ENCODE measurements at regions not wholly inside any gene's neighbourhood (a gene's known extent, or its start where the extent isn't known, plus 50 kb on each side); places are given as distances from the start of the nearest gene placed in this dataset.

- H3K27me3 ChIP-seq (ENCODE audit: control insufficient read depth in 1 of 2, insufficient read depth in 2 of 2, low read length in 2 of 2): no peaks in the 10 kb centered on the region
- H3K4me3 ChIP-seq (ENCODE audit: low read depth in 1 of 2, low read length in 2 of 2): no peak overlapping the region
- H3K4me1 ChIP-seq (ENCODE audit: insufficient read depth, low read length): no peaks in the 10 kb centered on the region
- no peak overlapping the region for H3K9ac ChIP-seq (ENCODE audit: low read length)
- H3K9me3 ChIP-seq (ENCODE audit: low read length): no peaks in the 10 kb centered on the region
- H3K27ac ChIP-seq (ENCODE audit: low read depth, low read length): no peak overlapping the region
- H3K36me3 ChIP-seq (ENCODE audit: insufficient read depth, low read length): no peaks in the 10 kb centered on the region
Measured at GRCh38 chr1:193701759-193702158, 515.3 kb upstream of the B3GALT2 start.

- H3K27me3 ChIP-seq (ENCODE audit: control insufficient read depth in 1 of 2, insufficient read depth in 2 of 2, low read length in 2 of 2): no peaks in the 10 kb centered on the region
- H3K9ac ChIP-seq (ENCODE audit: low read length): no peak overlapping the region
- H3K4me3 ChIP-seq (ENCODE audit: low read depth in 1 of 2, low read length in 2 of 2): no peak overlapping the region
- H3K4me1 ChIP-seq (ENCODE audit: insufficient read depth, low read length): no peaks in the 10 kb centered on the region
- H3K27ac ChIP-seq (ENCODE audit: low read depth, low read length): no peak overlapping the region
- no peaks in the 10 kb centered on the region for H3K36me3 ChIP-seq (ENCODE audit: insufficient read depth, low read length)
- H3K9me3 ChIP-seq (ENCODE audit: low read length): no peaks in the 10 kb centered on the region
Measured at GRCh38 chr1:193700710-193701355, 514.4 kb upstream of the B3GALT2 start.

GRCh38 chr1:193699261-193699660, 512.8 kb upstream of the B3GALT2 start:
- Histone ChIP-seq H3K27ac (ENCODE audit: low read depth, low read length) (no peak overlapping the region), H3K9me3 (ENCODE audit: low read length) (no peaks in the 10 kb centered on the region), H3K9ac (ENCODE audit: low read length) (no peak overlapping the region), H3K27me3 (ENCODE audit: control insufficient read depth in 1 of 2, insufficient read depth in 2 of 2, low read length in 2 of 2) (no peaks in the 10 kb centered on the region), H3K4me1 (ENCODE audit: insufficient read depth, low read length) (no peaks in the 10 kb centered on the region), H3K4me3 (ENCODE audit: low read depth in 1 of 2, low read length in 2 of 2) (no peak overlapping the region), H3K36me3 (ENCODE audit: insufficient read depth, low read length) (no peaks in the 10 kb centered on the region)

- H3K27ac ChIP-seq (ENCODE audit: low read depth, low read length): no peak overlapping the region
- no peaks in the 10 kb centered on the region for H3K36me3 ChIP-seq (ENCODE audit: insufficient read depth, low read length)
Measured at GRCh38 chr1:193697776-193698175, 511.4 kb upstream of the B3GALT2 start.

GRCh38 chr1:193697115-193697762, 510.8 kb upstream of the B3GALT2 start:
- Histone ChIP-seq H3K27ac (ENCODE audit: low read depth, low read length) (no peak overlapping the region), H3K4me3 (ENCODE audit: low read depth in 1 of 2, low read length in 2 of 2) (no peak overlapping the region), H3K36me3 (ENCODE audit: insufficient read depth, low read length) (no peaks in the 10 kb centered on the region), H3K27me3 (ENCODE audit: control insufficient read depth in 1 of 2, insufficient read depth in 2 of 2, low read length in 2 of 2) (no peaks in the 10 kb centered on the region), H3K4me1 (ENCODE audit: insufficient read depth, low read length) (no peaks in the 10 kb centered on the region), H3K9me3 (ENCODE audit: low read length) (no peaks in the 10 kb centered on the region), H3K9ac (ENCODE audit: low read length) (no peak overlapping the region)

More at GRCh38 chr1:193697776-193698175, 511.4 kb upstream of the B3GALT2 start:
- Histone ChIP-seq H3K4me3 (ENCODE audit: low read depth in 1 of 2, low read length in 2 of 2) (no peak overlapping the region), H3K27me3 (ENCODE audit: control insufficient read depth in 1 of 2, insufficient read depth in 2 of 2, low read length in 2 of 2) (no peaks in the 10 kb centered on the region), H3K9me3 (ENCODE audit: low read length) (no peaks in the 10 kb centered on the region), H3K9ac (ENCODE audit: low read length) (no peak overlapping the region), H3K4me1 (ENCODE audit: insufficient read depth, low read length) (no peaks in the 10 kb centered on the region)

- Histone ChIP-seq H3K9ac (ENCODE audit: low read length) (no peak overlapping the region), H3K36me3 (ENCODE audit: insufficient read depth, low read length) (no peaks in the 10 kb centered on the region), H3K9me3 (ENCODE audit: low read length) (no peaks in the 10 kb centered on the region), H3K4me1 (ENCODE audit: insufficient read depth, low read length) (no peaks in the 10 kb centered on the region), H3K27me3 (ENCODE audit: control insufficient read depth in 1 of 2, insufficient read depth in 2 of 2, low read length in 2 of 2) (no peaks in the 10 kb centered on the region), H3K4me3 (ENCODE audit: low read depth in 1 of 2, low read length in 2 of 2) (no peak overlapping the region), H3K27ac (ENCODE audit: low read depth, low read length) (no peak overlapping the region)
Measured at GRCh38 chr1:193694741-193695140, 508.3 kb upstream of the B3GALT2 start.

- Histone ChIP-seq H3K4me1 (ENCODE audit: insufficient read depth, low read length) (no peaks in the 10 kb centered on the region), H3K27ac (ENCODE audit: low read depth, low read length) (no peak overlapping the region), H3K36me3 (ENCODE audit: insufficient read depth, low read length) (no peaks in the 10 kb centered on the region)
Measured at GRCh38 chr1:193685986-193686385, 499.6 kb upstream of the B3GALT2 start.

GRCh38 chr1:193681422-193681821, 495.0 kb upstream of the B3GALT2 start:
- H3K4me1 ChIP-seq (ENCODE audit: insufficient read depth, low read length): no peaks in the 10 kb centered on the region
- H3K4me3 ChIP-seq (ENCODE audit: low read depth in 1 of 2, low read length in 2 of 2): no peak overlapping the region
- no peaks in the 10 kb centered on the region for H3K9me3 ChIP-seq (ENCODE audit: low read length)
- H3K36me3 ChIP-seq (ENCODE audit: insufficient read depth, low read length): no peaks in the 10 kb centered on the region
- H3K27ac ChIP-seq (ENCODE audit: low read depth, low read length): no peak overlapping the region
- no peak overlapping the region for H3K9ac ChIP-seq (ENCODE audit: low read length)
- no peaks in the 10 kb centered on the region for H3K27me3 ChIP-seq (ENCODE audit: control insufficient read depth in 1 of 2, insufficient read depth in 2 of 2, low read length in 2 of 2)

More at GRCh38 chr1:193685986-193686385, 499.6 kb upstream of the B3GALT2 start:
- H3K4me3 ChIP-seq (ENCODE audit: low read depth in 1 of 2, low read length in 2 of 2): no peak overlapping the region
- no peaks in the 10 kb centered on the region for H3K9me3 ChIP-seq (ENCODE audit: low read length)
- H3K27me3 ChIP-seq (ENCODE audit: control insufficient read depth in 1 of 2, insufficient read depth in 2 of 2, low read length in 2 of 2): no peaks in the 10 kb centered on the region
- no peak overlapping the region for H3K9ac ChIP-seq (ENCODE audit: low read length)

- no peak overlapping the region for H3K27ac ChIP-seq (ENCODE audit: low read depth, low read length)
- no peak overlapping the region for H3K9ac ChIP-seq (ENCODE audit: low read length)
- H3K27me3 ChIP-seq (ENCODE audit: control insufficient read depth in 1 of 2, insufficient read depth in 2 of 2, low read length in 2 of 2): no peaks in the 10 kb centered on the region
- no peak overlapping the region for H3K4me3 ChIP-seq (ENCODE audit: low read depth in 1 of 2, low read length in 2 of 2)
- no peaks in the 10 kb centered on the region for H3K36me3 ChIP-seq (ENCODE audit: insufficient read depth, low read length)
- no peaks in the 10 kb centered on the region for H3K4me1 ChIP-seq (ENCODE audit: insufficient read depth, low read length)
- no peaks in the 10 kb centered on the region for H3K9me3 ChIP-seq (ENCODE audit: low read length)
Measured at GRCh38 chr1:193680924-193681316, 494.5 kb upstream of the B3GALT2 start.

- H3K27ac ChIP-seq (ENCODE audit: low read depth, low read length): no peak overlapping the region
- H3K4me3 ChIP-seq (ENCODE audit: low read depth in 1 of 2, low read length in 2 of 2): no peak overlapping the region
- no peak overlapping the region for H3K9ac ChIP-seq (ENCODE audit: low read length)
- H3K36me3 ChIP-seq (ENCODE audit: insufficient read depth, low read length): no peaks in the 10 kb centered on the region
- no peaks in the 10 kb centered on the region for H3K9me3 ChIP-seq (ENCODE audit: low read length)
- no peaks in the 10 kb centered on the region for H3K4me1 ChIP-seq (ENCODE audit: insufficient read depth, low read length)
- H3K27me3 ChIP-seq (ENCODE audit: control insufficient read depth in 1 of 2, insufficient read depth in 2 of 2, low read length in 2 of 2): no peaks in the 10 kb centered on the region
Measured at GRCh38 chr1:193680247-193680923, 494.0 kb upstream of the B3GALT2 start.

- Histone ChIP-seq H3K36me3 (ENCODE audit: insufficient read depth, low read length) (no peaks in the 10 kb centered on the region), H3K9ac (ENCODE audit: low read length) (no peak overlapping the region), H3K9me3 (ENCODE audit: low read length) (no peaks in the 10 kb centered on the region), H3K4me1 (ENCODE audit: insufficient read depth, low read length) (no peaks in the 10 kb centered on the region), H3K27ac (ENCODE audit: low read depth, low read length) (no peak overlapping the region), H3K4me3 (ENCODE audit: low read depth in 1 of 2, low read length in 2 of 2) (no peak overlapping the region), H3K27me3 (ENCODE audit: control insufficient read depth in 1 of 2, insufficient read depth in 2 of 2, low read length in 2 of 2) (no peaks in the 10 kb centered on the region)
Measured at GRCh38 chr1:193677874-193678273, 491.5 kb upstream of the B3GALT2 start.

All from muscle layer of colon (tissue), 2 donors.